GM21786 (cell line): ENCODE measurements at regions not wholly inside any gene's neighbourhood (a gene's known extent, or its start where the extent isn't known, plus 50 kb on each side); places are given as distances from the start of the nearest gene placed in this dataset.
"Not testable (repeated sequence)": the region's sequence is repeated elsewhere in the genome, so short reads cannot be mapped to it uniquely, and the experiment has no call there.

Source experiments
- ATAC-seq: cut with Tn5 transposase; IDR thresholded peaks from one replicate; pipeline ENCODE4 v1.9.1; 2021; ENCODE audit not compliant: unreplicated experiment

DNA sequence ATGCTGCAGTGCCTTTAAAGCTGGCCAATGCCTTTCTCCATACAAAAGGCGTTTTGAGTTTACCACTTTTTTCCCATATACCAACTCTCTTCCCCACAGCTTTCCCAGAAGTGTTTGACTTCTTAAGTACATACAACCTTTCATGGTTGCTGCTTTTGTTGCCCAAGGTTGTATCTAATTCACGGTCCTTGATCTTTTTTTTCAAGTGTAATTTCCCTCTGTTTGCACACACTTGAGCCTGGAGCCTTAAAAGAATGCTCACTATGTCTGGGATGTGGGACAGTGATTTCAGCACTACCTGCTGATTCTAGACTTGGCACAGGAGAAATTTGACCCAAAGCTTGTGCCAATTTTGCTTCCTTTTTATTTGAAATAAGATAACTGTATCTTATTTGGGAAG, 324.7 kb downstream of the ANAPC1 start:
- ATAC-seq: not testable (repeated sequence)

DNA sequence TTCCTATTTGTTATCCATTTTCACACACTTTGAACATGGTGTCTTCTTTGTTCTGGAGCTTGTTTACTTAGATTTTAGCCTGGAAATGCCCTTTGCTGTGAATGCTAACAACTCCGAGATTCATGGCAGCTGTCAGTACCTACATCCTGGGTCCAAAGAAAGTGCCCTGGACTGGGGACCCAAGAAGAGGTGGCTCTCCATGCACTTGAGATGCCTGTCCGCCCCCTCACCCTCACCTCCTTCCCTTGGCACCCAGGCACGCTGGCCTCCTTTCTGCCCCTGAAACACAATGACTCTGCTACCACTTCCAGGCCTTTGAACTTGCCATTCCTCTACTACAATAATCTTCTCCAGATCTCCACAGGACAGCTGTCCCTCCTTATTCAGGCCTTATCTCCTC, 324.2 kb downstream of the ANAPC1 start:
- not testable (repeated sequence) for ATAC-seq

DNA sequence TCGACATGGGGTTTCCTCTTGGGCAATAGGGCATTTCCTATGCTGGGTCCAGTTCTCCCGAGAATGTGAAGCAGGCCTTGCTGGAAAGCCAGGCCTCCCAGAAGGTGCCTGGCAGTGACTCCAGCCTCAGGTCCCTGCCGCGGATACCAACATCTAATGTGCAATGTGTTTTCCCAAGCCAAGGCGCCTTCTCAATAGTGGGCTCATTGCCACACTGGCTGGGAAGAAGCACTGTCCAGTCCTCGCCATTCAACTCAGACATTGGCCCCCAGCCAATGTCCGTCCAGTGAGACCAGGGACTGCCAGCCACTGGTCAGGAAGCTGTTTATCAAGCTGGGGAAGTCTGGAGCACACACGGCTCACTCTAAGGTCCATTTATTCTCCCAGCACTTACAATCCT, 317.9 kb downstream of the ANAPC1 start:
- not testable (repeated sequence) for ATAC-seq

DNA sequence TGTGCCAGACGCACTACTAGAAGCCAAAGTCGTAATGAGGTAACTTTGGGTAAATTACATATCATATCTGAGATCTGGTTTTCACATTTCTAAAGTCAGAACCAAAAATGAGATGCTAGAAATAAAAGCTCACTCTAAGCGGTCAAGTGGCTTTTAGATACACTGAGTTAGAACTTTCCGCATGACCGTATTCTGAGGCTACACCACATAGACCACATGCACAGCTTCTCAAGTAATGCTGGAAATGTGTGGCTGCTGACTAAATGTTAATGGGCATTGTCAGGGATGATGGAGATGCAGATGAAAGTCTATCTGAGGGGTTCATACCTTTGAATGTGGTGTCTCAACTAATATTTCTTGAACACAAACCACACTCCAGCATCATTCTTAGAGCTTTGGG, 316.8 kb downstream of the ANAPC1 start:
- not testable (repeated sequence) for ATAC-seq

DNA sequence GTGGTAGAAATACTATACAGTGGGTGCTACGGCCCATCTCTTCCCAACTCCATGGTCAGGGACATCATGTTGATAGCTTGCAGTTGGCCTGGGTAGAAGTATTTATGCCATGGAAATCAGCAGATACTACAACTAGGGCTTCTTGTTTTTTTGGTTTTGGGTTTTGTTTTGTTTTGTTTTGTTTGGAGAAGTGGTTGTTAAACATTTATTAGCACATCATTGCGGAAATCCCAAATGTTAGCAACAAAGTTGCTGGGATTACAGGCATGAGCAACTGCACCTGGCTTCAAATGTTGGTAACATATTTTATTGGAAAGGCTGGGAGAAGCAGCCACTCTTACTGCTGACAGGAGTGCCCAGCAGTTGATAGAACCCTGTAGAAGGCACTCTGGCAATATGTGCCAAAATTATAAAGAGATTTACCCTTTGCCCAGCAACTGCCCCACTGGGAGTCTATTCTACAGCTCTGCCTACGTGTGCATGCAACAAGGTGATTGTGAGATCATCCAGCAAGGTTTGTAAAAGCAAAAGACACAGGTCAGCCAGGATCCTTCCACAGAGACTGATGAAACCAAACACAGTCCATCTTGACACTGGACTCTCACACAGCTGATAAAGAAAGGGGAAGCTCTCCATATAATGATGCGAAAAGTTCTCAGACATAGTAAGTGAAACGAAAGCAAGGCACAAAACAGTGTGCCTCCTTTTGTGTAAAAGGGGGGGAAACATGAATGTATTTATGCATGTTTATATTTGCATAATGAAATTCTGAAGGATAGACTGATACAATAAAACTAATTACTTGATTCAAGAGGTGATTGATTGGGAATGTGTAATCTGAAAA, 314.4 kb downstream of the ANAPC1 start:
- not testable (repeated sequence) for ATAC-seq

DNA sequence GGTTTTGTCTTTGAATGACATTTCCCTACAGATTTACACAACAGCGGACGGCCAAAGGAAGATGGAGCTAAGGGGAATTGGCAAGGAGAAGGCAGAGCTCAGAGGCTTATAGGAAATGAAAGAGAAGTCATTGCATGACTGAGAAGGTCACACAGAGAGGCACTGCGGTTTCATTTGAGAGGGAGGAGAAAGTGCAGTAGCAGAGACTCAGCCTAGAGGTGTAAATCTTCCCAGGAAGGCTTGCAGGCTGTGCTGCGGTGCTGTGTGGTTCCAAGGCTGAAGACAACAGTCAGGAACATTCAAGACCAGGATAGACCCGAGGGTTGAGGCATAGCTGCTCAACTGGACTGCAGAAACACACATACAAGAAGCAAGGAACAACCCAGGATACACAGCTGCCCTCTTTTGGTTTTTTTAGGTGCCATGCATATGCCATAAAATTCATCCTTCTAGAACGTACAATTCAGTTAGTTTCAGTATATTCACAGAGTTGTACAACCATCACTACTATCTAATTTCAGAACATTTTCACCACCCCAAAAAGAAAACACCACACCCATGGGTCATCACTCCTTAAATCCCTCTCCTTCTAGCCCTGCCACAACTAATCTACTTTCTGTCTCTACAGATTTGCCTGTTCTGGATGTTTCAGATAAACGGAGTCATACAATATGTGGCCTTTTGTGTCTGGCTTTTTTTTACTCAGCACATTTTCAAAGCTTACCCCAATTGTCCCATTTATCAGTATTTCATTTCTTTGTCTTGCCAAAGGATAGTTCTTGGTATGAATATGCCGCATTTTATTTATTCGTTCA, 313.5 kb downstream of the ANAPC1 start:
- peak; percentile 88 for ATAC-seq

DNA sequence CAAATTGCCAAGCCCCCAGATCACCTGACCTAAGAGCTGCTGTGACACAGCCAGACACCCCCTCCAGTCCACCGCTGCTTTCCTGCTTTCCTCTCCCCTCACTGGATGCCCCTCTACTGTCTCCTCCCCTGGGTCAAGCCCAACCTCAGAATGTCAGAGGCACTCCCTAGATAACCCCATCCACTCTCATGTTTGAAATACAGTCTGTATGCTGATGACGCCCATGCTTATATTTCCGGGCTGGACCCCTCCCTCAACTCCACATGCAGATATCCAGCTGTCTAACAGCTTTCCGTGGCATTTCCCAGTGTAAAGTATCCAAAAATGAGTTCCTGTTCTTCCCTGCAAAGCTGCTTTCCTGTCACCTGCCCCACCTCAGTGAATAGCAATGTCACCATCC, 309.2 kb downstream of the ANAPC1 start:
- ATAC-seq: not testable (repeated sequence)

DNA sequence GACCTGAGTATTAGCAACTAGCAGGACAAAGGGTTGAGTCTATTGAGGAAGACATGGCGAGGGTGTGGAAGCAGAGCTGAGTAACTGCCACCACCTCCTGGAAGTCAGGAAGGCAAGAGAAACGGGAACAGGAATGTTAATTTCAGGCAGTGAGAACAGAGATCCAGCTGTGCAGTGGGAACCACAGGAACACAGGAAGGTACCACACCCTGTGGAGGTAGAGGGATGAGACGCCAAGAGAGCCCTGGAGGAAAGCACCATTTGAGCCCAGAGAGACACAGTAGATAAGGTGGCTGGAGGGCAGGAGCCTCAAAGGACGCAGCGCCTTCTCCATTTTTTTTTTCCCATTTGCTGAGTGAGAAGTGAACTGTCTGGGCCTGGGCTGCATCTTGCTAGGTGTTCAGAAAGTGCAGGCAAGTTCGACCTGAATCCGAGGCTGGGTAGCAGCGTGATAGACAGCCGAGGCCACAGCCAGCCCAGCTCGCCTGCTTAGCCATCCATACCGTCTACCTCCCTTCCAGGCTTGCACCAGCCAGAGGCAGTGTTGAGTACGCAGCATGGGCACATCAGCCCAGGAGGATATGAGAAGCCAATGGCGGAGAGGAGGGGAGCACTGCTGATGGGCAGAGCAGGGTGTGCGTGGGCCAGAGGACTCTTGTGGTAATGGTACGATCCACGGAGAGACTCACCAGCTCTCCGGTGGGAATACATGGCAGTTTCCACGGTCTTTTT, 306.7 kb downstream of the ANAPC1 start:
- ATAC-seq: not testable (repeated sequence)

DNA sequence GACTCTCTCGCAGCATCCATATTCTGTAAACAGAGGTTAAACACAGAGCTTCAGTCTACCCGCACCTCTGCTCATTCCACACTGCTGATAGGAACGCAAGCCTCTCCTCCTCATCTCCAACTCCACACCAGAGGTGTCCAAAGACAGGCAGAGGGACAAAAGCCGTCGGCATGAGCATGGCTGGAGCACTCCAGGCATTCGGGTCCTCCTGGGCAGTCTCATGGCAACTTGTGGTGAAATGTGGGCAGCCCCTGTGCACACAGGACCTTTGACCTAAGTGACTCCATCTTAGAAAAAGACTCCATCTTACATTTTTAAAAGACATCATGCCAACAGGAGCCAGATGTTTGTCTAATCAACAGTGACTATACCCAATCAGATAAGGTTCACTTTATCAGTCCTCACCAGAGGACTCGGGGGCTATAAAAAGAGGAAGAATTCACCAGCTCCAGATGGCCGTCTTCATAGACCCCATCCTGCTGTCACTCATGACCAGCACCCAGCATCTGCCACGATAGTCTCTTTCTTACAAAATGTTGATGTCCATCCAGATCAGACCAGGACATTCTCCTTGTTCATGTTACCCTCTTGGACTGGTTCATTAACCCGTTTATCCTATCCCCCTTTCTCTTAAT, 304.4 kb downstream of the ANAPC1 start:
- ATAC-seq: not testable (repeated sequence)

DNA sequence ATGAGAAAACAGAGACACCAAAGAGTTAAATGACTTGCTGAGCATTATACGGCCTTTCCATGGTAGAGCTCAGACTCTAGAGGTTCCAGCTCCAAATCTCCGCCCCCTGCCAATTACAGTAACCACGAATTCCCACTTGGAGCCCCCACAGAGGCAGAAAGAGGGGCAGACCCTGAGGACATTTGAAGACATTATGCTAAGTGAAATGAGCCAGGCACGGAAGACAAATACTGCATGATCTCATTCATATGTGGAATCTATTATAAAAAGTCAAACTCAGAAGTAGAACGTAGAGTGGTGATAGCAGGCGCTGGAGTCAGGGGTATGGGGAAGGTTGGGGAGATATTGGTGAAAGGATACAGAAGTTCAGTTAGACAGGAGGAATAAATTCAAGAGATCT, 303.4 kb downstream of the ANAPC1 start:
- not testable (repeated sequence) for ATAC-seq

DNA sequence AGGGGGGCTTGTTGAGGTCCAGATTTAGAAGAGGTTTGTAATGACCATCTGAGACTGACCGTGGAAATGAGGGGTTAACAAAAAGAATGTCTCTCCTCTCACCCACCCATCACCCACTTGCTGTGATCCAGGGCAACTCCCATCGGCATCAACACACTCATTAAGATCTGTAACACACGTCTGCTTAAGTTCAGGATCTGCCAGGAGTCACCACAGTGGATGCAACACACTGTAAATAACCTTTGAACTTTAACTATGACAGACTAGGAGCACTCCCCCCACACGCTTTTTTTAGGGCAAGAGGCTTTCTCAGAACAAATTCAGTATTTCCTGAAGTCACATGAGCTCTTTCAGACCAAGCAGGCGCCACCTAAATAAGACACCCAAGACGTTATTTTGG, 301.9 kb downstream of the ANAPC1 start:
- ATAC-seq: not testable (repeated sequence)

DNA sequence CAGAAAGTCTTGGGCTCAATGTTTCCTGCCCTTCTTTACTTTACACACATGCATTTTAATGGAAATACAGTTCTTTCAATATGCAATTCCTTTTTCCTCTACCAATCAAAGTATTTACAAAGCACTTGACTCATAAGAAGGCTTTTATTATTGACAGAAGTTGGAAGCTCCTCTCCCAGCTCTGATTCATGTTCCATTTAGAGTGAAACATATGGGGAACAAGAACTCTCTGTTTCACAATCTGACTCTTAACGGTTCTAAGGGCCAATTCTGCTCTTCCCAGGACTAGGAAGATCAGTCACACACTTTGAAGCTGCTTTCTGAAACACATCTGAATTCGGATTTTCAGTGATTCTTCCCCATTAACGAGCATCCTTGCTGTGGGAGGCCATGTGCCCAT, 300.5 kb downstream of the ANAPC1 start:
- not testable (repeated sequence) for ATAC-seq

DNA sequence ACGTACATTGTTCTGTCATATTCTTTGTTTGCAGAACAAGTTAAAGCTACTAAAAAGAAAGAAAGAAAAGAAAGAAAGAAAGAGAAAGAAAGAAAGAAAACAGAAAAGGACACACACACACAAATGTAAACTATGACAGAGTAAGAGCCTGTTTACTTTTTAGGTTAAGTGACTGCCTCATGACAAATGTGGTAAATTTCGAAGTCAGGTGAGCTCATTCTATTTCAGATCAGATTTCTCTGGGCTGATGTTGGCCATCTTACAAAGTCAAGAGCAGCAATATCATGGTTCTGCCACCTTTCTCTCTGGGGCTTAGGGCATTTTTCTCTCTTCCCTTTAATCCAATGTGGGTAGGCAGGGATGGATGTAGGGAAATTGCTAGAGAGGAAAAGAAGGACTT, 299.5 kb downstream of the ANAPC1 start:
- ATAC-seq: not testable (repeated sequence)

DNA sequence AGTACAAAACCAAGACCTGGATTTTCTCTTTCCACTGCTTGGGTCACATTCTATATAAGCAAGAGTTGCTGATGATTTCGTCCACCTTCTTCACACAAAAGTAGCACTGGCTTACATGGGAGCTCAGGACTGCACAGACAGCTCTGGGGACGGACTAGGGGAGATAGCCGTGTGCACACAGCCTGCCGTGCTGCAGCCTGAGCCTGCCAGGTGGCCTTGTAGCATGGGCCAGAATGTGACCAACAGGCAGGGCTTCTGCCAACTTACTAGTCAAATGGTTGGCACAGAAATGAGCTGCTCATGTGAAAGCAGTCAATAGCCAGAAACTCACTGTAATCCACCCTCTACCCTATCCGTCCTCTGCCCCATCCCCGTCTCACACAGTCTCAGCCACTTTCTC, 299.0 kb downstream of the ANAPC1 start:
- not testable (repeated sequence) for ATAC-seq

DNA sequence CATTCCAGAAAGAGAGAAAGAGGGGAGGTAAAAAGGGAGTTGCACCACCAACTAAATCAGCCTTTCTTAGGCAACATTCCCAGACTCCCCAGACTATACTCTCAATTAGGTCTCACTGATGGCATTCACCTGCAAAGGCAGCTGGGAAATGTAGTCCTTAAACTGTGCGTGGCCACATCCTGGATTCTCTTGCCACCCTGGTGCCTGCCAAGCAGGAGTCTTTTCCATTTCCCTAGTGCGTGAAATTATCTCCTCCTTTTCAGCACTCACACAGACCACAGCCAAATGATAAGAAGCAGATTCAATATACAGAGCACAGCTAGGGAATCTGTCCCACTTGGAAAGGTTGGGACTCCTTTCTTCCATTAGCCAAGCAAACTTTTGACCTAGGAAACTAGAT, 298.0 kb downstream of the ANAPC1 start:
- not testable (repeated sequence) for ATAC-seq

DNA sequence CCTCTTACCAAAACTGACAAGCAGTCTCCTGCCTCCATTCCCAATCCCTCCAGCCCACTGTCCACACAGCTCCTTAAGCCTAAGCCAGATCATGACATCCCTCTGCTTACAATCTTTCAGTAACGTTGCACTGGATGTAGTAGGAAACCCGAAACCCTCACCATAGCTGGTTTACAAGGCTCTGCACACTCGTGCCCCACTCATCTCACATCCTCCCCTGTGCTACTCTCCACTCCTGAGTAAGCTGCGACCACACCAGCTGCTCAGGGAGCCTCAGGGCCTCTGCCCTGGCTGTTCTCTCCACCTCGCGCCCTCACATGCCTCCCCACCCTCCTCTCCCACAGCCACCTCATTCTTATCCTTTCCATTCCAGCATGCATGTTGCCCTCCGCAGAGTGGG, 288.9 kb downstream of the ANAPC1 start:
- not testable (repeated sequence) for ATAC-seq

DNA sequence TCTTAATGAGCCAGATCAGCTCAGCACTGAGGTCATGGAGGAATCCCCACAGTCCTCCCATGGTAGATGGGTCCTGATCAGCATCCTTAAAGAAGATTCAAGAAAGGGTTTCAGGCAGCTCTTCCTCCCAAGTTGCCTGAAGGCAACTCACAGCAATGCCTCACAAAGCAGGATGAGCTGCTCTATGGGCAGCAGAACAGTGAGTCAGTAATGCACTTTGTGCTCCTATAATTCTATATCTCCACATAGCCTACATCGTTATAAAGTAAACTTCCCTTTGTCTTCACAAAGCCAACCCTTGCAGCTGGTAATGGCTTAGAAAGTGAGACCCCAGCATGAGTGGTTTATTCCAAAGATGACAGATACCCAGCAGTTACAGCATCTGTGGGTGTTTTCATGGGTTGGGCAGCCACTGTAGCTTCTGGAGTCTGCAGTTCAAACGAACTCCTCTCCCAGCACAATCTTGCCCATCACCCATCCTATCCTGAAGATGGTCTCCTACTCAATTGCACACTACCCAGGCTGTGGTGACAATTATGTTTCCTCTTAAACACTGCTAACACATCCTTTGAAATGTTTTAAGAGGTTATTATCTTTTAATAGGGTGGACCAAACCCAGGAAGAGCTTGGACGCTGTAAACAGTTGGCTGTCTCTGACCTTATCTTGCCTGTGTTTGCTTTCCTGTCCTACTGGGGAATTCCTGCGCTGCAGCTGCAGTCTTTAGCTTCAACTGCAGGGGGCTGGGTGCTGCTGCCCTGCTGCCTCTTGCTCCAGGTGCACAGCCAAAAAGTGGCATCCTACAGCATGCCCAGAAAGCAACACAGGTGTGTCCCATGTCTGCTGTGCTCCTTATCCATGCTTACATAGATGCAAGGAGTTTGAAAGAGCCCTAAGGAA, 286.9 kb downstream of the ANAPC1 start:
- not testable (repeated sequence) for ATAC-seq

DNA sequence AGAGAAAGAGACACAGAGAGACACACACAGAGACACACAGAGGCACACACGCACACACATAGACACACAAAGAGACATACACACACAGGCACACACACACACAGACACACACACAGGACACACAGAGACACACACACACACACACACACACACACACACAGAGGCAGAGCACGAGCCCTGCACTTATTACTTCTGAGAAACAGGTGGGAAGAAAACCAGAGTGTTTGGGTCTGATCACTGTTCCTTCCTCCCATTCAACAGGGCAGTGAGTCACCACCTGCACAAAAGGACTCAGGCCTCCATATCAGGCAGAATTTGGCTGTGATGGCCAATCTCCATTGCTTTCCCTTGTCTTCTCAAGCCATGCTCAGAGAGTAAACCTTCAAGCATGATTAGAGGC, 285.0 kb downstream of the ANAPC1 start:
- not testable (repeated sequence) for ATAC-seq

DNA sequence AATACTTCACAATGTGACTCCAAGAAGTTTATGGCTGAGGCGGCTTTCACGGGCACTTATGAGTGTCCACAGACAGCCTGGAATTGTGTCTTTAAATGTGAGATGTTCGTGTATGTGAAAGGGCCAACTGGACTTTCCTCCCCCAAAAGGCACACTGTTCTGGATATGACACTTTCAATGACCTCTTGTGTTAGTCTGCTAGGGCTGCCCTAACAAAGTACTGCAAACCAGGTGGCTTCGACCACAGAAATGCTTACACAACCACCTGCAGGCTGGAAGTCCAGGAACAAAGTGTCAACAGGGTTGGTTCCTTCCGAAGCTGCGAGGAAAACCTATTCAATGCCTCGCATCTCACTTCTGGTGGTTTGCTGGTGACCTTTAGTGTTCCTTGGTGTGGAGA, 281.7 kb downstream of the ANAPC1 start:
- ATAC-seq: not testable (repeated sequence)

DNA sequence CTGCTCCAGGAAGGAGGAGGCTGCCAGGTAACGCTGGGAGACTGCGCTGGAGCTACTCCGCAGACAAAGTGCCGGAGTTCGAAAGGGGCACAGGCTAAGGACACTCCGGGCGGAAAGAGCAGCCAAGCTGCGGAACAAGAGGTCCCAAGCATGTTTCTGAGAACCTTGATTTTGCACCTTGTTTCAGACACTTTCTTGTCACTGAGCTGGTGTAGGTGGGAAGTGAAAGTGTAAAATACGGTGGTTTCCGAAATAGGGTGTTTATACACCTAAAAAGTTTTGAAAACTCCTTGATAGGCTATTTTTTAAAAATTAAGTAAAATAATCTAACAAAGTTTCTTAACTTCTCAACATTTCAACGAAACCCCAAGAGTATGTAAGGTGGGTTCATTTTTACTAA, 278.2 kb downstream of the ANAPC1 start:
- not testable (repeated sequence) for ATAC-seq
